Breast epithelium (tissue), 3 donors: ENCODE measurements at regions not wholly inside any gene's neighbourhood (a gene's known extent, or its start where the extent isn't known, plus 50 kb on each side); places are given as distances from the start of the nearest gene placed in this dataset.

Experiments
- POLR2A ChIP-seq: fragments of 450-650 bp; IDR thresholded peaks from one replicate; pipeline ENCODE4 v1.6.1; 2016; ENCODE audit warnings: antibody characterized with exemption, mild to moderate bottlenecking, moderate library complexity
- POLR2AphosphoS5 ChIP-seq, 3 donors: sonication (generic); formaldehyde crosslinking; IDR thresholded peaks; one replicate each; pipeline ENCODE4 v1.6.1; 2017; ENCODE audit warnings: antibody characterized with exemption in 3 of 3
- TF ChIP-seq, protein P1 (sequence below), 3 donors: fragments of 450-650 bp; IDR thresholded peaks; one replicate each; pipeline ENCODE4 v1.5.1; 2016 to 2017; ENCODE audit warnings: antibody characterized with exemption in 3 of 3, mild to moderate bottlenecking in 3 of 3, moderate library complexity in 3 of 3

DNA sequence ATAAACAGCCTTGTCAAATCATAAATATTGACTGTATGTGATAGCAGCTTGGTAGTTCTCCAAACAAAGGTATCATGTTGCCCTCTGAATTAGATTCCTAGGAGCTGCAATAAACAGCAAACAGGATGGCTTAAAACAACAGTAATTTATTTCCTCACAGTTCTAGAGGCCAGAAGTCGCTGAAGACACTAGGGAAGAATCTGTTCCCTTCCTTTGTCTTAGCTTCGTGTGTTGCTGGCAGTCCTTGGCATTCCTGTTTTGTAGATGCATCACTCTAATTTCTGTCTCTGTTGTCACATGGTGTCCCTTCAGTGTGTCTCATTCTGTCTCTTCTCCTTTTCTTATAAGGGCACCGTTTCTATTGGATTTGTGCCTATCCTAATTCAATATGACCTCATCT is 679.3 kb downstream of the OTOL1 start:
- no peak for TF ChIP-seq POLR2AphosphoS5 (IDR thresholded peaks at IDR 0.05)
- TF ChIP-seq, protein P1, sequence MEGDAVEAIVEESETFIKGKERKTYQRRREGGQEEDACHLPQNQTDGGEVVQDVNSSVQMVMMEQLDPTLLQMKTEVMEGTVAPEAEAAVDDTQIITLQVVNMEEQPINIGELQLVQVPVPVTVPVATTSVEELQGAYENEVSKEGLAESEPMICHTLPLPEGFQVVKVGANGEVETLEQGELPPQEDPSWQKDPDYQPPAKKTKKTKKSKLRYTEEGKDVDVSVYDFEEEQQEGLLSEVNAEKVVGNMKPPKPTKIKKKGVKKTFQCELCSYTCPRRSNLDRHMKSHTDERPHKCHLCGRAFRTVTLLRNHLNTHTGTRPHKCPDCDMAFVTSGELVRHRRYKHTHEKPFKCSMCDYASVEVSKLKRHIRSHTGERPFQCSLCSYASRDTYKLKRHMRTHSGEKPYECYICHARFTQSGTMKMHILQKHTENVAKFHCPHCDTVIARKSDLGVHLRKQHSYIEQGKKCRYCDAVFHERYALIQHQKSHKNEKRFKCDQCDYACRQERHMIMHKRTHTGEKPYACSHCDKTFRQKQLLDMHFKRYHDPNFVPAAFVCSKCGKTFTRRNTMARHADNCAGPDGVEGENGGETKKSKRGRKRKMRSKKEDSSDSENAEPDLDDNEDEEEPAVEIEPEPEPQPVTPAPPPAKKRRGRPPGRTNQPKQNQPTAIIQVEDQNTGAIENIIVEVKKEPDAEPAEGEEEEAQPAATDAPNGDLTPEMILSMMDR (IDR thresholded peaks at IDR 0.05), result no peak
- no peak for TF ChIP-seq POLR2A
